ENCODE measurements at regions not wholly inside any gene's neighbourhood (a gene's known extent, or its start where the extent isn't known, plus 50 kb on each side); places are given as distances from the start of the nearest gene placed in this dataset.

DNA sequence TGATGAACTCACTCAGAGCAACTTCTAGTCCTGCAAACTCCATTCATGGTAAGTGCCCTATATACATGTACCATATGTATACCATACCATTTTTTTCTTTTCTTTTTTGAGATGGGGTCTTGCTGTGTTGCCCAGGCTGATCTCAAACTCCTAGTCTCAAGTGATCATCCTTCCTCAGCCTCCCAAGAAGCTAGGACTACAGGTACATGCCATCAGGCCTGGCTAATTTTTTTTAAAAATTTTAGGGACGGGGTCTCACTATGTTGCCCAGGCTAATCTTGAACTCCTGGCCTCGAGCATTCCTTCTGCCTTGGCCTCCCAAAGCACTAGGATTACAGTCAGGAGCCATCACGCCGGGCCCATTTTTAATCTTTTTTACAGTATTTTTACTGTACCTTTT, 67.3 kb upstream of the MFGE8 start:
- Histone ChIP-seq H3K9me3 (replicated peaks) (peaks cover 12% of the 10 kb centered on the region), H3K27me3 (ENCODE audit: low read depth) (no peaks in the 10 kb centered on the region), H3K36me3 (no peaks in the 10 kb centered on the region), H3K4me3 (no peak overlapping the region), H3K27ac (replicated peaks) (no peak overlapping the region), H3K4me1 (peaks cover 20% of the 10 kb centered on the region)
- intact Hi-C loops (cut with micrococcal nuclease), result no loop called here
- DNase-seq, result no peak
- TF ChIP-seq, protein P1, sequence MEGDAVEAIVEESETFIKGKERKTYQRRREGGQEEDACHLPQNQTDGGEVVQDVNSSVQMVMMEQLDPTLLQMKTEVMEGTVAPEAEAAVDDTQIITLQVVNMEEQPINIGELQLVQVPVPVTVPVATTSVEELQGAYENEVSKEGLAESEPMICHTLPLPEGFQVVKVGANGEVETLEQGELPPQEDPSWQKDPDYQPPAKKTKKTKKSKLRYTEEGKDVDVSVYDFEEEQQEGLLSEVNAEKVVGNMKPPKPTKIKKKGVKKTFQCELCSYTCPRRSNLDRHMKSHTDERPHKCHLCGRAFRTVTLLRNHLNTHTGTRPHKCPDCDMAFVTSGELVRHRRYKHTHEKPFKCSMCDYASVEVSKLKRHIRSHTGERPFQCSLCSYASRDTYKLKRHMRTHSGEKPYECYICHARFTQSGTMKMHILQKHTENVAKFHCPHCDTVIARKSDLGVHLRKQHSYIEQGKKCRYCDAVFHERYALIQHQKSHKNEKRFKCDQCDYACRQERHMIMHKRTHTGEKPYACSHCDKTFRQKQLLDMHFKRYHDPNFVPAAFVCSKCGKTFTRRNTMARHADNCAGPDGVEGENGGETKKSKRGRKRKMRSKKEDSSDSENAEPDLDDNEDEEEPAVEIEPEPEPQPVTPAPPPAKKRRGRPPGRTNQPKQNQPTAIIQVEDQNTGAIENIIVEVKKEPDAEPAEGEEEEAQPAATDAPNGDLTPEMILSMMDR (IDR thresholded peaks at IDR 0.05; ENCODE audit: borderline replicate concordance), result no peak

DNA sequence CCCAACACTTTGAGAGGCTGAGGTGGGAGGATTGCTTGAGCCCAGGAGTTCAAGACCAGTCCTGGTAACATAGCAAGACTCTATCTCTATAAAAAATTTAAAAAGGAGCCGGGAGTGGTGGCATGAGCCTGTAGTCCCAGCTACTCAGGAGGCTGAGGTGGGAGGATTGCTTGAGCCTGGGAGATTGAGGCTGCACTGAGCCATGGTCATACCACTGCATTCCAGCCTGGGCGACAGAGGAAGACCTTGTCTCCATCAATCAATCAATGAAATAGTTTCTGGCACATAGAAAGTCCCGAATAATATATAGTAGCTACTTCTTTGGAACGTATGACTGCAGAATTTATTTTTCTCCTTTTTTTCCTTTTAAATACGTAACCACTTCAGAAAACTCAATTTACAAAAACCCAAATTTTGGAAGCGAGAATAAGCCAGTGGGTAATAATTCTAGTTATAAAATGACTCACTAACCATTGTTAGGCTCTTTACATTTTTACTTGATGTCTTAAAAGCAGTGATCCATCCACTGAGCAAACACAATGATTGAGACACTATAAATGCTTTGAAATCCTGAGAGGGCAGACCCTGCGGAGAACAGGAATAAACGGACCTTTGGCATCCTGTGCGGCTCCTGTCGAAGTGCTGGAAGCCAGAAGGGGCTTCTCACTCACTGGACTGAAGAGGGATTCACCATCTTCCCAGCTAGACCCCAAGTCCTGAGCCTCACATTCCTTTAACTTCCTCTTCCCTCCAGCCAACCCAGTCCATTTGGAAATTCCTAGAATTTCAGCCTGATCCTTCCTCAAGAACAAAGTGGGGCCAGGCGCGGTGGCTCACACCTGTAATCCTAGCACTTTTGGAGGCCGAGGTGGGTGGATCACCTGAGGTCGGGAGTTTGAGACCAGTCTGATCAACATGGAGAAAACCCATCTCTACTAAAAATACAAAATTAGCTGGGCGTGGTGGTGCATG, 68.4 kb upstream of the MFGE8 start:
- no peaks in the 10 kb centered on the region for H3K27me3 ChIP-seq (ENCODE audit: low read depth)
- H3K4me3 ChIP-seq, result peak overlapping the region; percentile 32
- TF ChIP-seq, protein P1 (IDR thresholded peaks at IDR 0.05; ENCODE audit: borderline replicate concordance), result no peak
- no peaks in the 10 kb centered on the region for H3K36me3 ChIP-seq
- H3K9me3 ChIP-seq (replicated peaks), result peaks cover 7% of the 10 kb centered on the region
- peaks cover 20% of the 10 kb centered on the region for H3K4me1 ChIP-seq
- intact Hi-C loops (cut with micrococcal nuclease), result no loop called here
- DNase-seq, result no peak
- H3K27ac ChIP-seq (replicated peaks), result peak overlapping the region; percentile 90

DNA sequence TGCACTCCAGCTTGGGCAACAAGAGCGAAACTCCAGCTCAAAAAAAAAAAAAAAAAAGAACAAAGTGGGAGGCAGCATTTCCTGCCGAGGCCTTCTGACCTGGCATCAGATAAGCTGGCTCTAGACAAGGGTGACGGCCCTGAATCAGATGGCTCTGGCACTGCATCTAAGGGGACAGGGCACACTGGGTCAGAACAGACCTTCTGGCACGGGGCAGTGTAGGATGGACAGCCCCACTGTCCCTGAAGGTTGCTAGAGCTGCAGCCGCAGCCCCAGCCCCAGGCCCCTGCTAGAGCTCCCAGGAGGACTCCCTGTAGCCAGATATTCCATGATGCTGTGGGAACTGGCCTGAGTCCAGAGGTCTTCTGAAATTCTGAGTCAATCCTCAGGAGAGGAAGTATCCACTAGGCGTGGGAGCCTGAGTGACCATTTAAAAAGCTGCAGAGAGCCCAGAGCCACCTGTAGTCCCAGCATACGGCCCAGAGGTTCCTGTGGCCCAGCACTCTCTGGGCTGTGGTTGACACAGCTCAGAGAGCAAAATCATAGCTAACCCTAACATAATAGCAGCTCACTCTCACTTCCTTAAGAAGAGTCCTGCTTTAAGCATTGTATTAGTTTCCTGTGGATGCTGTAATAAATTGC, 69.2 kb upstream of the MFGE8 start:
- intact Hi-C loops (cut with micrococcal nuclease), result no loop called here

DNA sequence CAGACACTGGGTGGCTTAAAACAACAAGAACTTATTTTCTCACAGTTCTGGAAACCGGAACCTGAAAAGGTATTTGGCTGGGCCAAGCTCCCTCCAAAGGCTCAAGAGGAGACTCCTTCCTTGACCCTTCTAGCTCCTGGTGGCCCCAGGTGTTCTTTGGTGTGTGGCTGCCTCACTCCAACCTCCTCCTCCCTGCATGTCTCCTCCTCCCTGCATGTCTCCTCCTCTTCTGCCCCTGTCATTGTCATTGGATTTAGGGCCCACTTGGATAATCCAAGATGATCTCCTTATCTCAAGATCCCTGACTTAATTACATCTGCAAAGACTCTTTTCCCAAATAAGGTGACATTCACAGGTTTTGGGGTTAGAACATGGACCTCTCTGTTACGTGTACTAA, 69.8 kb upstream of the MFGE8 start:
- H3K27ac ChIP-seq (replicated peaks), result peak overlapping the region; percentile 90
- no peaks in the 10 kb centered on the region for H3K27me3 ChIP-seq (ENCODE audit: low read depth)
- peaks cover 20% of the 10 kb centered on the region for H3K4me1 ChIP-seq
- H3K36me3 ChIP-seq, result no peaks in the 10 kb centered on the region
- H3K9me3 ChIP-seq (replicated peaks), result no peaks in the 10 kb centered on the region
- TF ChIP-seq, protein P1 (IDR thresholded peaks at IDR 0.05; ENCODE audit: borderline replicate concordance), result peak; percentile 4
- DNase-seq, result no peak
- intact Hi-C loops (cut with micrococcal nuclease), result no loop called here
- H3K4me3 ChIP-seq, result peak overlapping the region; percentile 32

More for the DNA sequence above, 69.2 kb upstream of the MFGE8 start:
- no peaks in the 10 kb centered on the region for H3K27me3 ChIP-seq (ENCODE audit: low read depth)
- no peaks in the 10 kb centered on the region for H3K9me3 ChIP-seq (replicated peaks)
- TF ChIP-seq, protein P1 (IDR thresholded peaks at IDR 0.05; ENCODE audit: borderline replicate concordance), result peak; percentile 16
- peak overlapping the region; percentile 90 for H3K27ac ChIP-seq (replicated peaks)
- DNase-seq, result peak; percentile 77
- H3K4me3 ChIP-seq, result peak overlapping the region; percentile 32
- H3K4me1 ChIP-seq, result peaks cover 20% of the 10 kb centered on the region
- H3K36me3 ChIP-seq, result no peaks in the 10 kb centered on the region

DNA sequence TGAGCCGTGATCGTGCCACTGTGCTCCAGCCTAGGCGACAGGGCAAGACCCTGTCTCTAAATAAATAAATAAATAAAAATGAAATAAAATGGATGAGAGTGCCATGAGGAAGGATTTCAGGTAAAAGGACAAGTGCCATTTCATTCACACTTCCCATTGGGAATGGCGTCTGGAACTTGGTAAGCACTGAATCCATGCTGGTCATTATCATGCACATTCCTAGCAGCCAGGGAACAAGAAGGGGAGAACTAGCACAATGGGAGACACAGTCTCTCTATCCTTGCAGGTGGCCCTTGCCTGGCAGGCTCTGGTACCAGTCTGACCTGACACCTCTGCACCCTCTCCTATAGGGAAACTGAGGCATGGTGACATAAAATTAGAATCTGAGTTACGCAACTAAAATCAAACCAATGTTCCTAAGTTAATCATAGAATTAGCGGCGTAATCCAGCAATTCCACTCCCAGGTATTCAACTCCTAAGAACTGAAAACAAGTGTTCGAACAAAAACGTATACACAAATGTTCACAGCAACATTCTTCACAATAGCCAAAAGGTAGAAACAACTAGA, 70.8 kb upstream of the MFGE8 start:
- H3K4me1 ChIP-seq, result peaks cover 20% of the 10 kb centered on the region
- no peak for DNase-seq
- TF ChIP-seq, protein P1 (IDR thresholded peaks at IDR 0.05; ENCODE audit: borderline replicate concordance), result no peak
- intact Hi-C loops (cut with micrococcal nuclease), result no loop called here
- no peaks in the 10 kb centered on the region for H3K27me3 ChIP-seq (ENCODE audit: low read depth)
- H3K9me3 ChIP-seq (replicated peaks), result no peaks in the 10 kb centered on the region
- H3K36me3 ChIP-seq, result no peaks in the 10 kb centered on the region
- H3K27ac ChIP-seq (replicated peaks), result no peak overlapping the region
- no peak overlapping the region for H3K4me3 ChIP-seq
